ENCODE measurements at regions not wholly inside any gene's neighbourhood (a gene's known extent, or its start where the extent isn't known, plus 50 kb on each side); places are given as distances from the start of the nearest gene placed in this dataset.

DNA sequence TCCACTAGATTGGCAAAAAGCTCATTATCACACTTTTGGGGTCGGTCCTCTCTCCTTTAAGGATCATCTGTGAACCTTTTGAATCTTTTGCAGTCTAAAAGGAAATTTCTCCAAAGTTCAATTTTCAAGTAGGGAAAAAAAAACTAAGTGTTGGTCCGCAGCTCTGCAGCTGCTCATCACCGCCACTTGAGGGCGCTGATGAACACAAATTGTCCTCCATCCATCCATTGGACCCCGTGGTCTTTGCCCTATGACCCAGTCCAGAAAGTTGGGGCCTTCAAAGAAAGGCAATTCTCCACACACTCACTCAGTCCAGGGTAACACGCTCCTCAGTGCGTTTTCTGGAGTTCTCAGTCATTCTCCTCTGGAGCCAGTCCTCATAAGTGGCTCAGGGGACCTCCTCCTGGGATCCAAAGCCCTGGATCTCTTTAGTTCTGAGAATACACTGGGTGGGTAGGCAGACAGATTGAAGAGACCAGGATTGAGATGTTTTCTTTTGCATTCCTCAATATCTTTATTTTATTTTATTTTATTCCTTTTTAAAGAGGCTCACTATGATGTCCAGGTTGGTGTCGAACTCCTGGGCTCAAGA, 63.6 kb upstream of the SLC28A3 start:
- peaks cover 4% of the 10 kb centered on the region for H3K36me3 Mint-ChIP-seq (ENCODE audit: low read depth)
- H3K27ac Mint-ChIP-seq: no peak overlapping the region
- H3K27me3 Mint-ChIP-seq (ENCODE audit: low read depth): peaks cover 4% of the 10 kb centered on the region
- peaks cover 5% of the 10 kb centered on the region for H3K4me1 Mint-ChIP-seq
- no peak overlapping the region for H3K4me3 Mint-ChIP-seq
- H3K9me3 Mint-ChIP-seq: peaks cover 14% of the 10 kb centered on the region
- TF ChIP-seq, protein P1, sequence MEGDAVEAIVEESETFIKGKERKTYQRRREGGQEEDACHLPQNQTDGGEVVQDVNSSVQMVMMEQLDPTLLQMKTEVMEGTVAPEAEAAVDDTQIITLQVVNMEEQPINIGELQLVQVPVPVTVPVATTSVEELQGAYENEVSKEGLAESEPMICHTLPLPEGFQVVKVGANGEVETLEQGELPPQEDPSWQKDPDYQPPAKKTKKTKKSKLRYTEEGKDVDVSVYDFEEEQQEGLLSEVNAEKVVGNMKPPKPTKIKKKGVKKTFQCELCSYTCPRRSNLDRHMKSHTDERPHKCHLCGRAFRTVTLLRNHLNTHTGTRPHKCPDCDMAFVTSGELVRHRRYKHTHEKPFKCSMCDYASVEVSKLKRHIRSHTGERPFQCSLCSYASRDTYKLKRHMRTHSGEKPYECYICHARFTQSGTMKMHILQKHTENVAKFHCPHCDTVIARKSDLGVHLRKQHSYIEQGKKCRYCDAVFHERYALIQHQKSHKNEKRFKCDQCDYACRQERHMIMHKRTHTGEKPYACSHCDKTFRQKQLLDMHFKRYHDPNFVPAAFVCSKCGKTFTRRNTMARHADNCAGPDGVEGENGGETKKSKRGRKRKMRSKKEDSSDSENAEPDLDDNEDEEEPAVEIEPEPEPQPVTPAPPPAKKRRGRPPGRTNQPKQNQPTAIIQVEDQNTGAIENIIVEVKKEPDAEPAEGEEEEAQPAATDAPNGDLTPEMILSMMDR (IDR thresholded peaks at IDR 0.05; ENCODE audit: unreplicated experiment in 3 of 3): peak; percentile 48 to 67 (median 58)

DNA sequence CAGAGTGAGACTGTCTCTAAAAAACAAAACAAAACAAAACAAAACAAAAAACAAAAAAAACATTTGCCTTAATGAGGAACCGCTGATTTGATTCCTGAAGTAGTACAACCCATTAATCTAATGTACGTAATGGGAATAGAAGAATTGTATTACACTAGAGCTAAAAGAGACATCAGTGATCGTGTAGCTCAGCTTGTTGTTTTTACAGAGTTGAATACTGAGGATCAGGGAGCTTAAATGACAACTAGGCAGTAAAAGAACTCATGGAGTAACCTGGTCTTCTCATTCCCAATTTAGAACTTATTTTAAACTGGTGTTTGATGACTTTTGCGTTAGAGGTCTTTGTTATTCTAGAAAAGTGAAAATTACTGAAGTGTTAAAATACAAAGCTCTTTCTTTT, 65.1 kb upstream of the SLC28A3 start:
- no peaks in the 10 kb centered on the region for H3K36me3 Mint-ChIP-seq (ENCODE audit: low read depth)
- no peak overlapping the region for H3K27ac Mint-ChIP-seq
- H3K4me3 Mint-ChIP-seq: no peak overlapping the region
- peaks cover 5% of the 10 kb centered on the region for H3K4me1 Mint-ChIP-seq
- peaks cover 13% of the 10 kb centered on the region for H3K9me3 Mint-ChIP-seq
- H3K27me3 Mint-ChIP-seq (ENCODE audit: low read depth): no peaks in the 10 kb centered on the region
- TF ChIP-seq, protein P1 (IDR thresholded peaks at IDR 0.05; ENCODE audit: unreplicated experiment in 3 of 3): no peak

DNA sequence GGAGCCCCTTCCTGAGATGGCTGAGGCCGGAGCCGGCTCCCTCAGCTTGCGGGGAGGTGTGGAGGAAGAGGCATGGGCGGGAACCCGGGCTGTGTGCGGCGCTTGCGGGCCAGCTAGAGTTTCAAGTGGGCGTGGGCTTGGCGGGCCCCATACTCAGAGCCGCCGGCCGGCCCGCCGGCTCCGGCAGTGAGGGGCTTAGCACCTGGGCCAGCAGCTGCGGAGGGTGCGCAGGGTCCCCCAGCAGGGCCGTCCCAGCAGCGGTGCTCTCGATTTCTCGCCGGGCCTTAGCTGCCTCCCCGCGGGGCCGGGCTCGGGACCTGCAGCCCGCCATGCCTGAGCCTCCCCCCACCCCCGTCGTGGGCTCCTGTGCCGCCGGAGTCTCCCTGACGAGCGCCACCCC, 67.9 kb upstream of the SLC28A3 start:
- Mint-ChIP-seq H3K27me3 (ENCODE audit: low read depth) (no peaks in the 10 kb centered on the region), H3K4me1 (peaks cover 16% of the 10 kb centered on the region), H3K36me3 (ENCODE audit: low read depth) (no peaks in the 10 kb centered on the region), H3K4me3 (no peak overlapping the region), H3K27ac (no peak overlapping the region), H3K9me3 (peaks cover 11% of the 10 kb centered on the region)
- TF ChIP-seq, protein P1 (IDR thresholded peaks at IDR 0.05; ENCODE audit: unreplicated experiment in 3 of 3): no peak

DNA sequence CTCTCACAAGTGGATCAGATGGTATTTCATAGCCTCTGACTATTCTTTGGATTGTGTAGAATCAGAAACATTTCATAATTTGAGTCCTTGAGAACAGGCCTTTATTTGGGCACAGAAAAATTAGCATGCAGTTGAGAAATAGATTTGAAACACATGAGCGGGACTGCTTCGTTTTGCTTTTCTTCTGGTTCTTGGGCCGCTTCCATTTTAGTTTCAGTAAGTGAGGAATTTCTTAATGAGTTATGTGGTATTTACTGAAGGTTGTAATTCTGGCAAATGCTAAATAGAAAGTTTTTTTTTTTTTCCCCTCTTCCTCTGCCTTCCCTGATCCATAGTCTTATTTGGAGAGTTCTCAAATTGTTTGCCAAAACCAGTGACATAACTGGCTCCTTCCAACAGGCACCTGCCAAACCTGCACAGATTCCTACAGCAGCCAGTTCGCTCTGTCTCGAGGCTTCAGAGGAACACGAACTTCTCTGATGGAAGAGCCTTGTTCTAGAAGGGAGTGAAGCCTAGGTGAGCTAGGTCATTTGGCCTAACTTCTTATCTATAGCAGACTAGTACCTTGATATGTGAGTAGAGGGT, 71.2 kb upstream of the SLC28A3 start:
- Mint-ChIP-seq H3K9me3 (peaks cover 11% of the 10 kb centered on the region), H3K36me3 (ENCODE audit: low read depth) (no peaks in the 10 kb centered on the region), H3K27ac (peak overlapping the region; percentile 11 to 93 (median 89)), H3K4me1 (peaks cover 16% of the 10 kb centered on the region), H3K27me3 (ENCODE audit: low read depth) (peaks cover 5% of the 10 kb centered on the region), H3K4me3 (no peak overlapping the region)
- TF ChIP-seq, protein P1 (IDR thresholded peaks at IDR 0.05; ENCODE audit: unreplicated experiment in 3 of 3): no peak

DNA sequence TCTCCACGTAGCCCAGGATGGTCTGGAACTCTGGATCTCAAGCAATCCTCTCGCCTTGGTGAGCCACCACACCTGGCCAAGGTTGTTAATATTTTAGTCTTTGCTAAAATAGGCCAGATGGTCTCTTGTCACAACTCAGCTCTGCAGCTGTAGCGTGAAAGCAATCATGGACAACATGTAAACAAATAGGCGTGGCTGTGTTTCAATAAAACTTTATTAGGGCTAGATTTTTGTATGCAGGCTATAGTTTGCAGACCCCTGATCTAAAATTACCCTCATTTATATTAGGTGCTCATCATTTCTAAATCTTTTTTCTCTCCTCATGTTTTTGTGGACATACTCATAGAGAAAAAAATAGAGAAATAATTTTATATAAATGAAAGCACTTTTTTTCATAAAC, 72.1 kb upstream of the SLC28A3 start:
- no peak overlapping the region for H3K27ac Mint-ChIP-seq
- H3K4me3 Mint-ChIP-seq: no peak overlapping the region
- H3K9me3 Mint-ChIP-seq: peaks cover 6% of the 10 kb centered on the region
- TF ChIP-seq, protein P1 (IDR thresholded peaks at IDR 0.05; ENCODE audit: unreplicated experiment in 3 of 3): no peak
- no peaks in the 10 kb centered on the region for H3K36me3 Mint-ChIP-seq (ENCODE audit: low read depth)
- peaks cover 5% of the 10 kb centered on the region for H3K27me3 Mint-ChIP-seq (ENCODE audit: low read depth)
- peaks cover 11% of the 10 kb centered on the region for H3K4me1 Mint-ChIP-seq

DNA sequence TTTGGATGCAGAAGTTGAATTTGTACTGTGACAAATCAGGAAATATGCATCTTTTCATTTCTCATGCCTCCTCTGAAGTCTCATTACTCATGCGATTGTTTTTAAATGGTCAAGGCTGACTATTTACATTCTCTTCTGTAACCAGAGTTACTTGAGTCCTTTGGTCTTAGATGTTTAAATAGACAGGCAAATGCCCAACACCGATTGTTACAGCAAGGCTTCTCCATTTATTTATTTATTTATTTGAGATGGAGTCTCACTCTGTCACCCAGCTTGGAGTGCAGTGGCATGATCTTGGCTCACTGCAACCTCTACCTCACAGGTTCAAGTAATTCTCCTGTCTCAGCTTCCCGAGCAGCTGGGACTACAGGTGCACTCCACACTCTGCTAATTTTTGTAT, 72.7 kb upstream of the SLC28A3 start:
- H3K9me3 Mint-ChIP-seq: peaks cover 6% of the 10 kb centered on the region
- H3K36me3 Mint-ChIP-seq (ENCODE audit: low read depth): no peaks in the 10 kb centered on the region
- peaks cover 14% of the 10 kb centered on the region for H3K4me1 Mint-ChIP-seq
- H3K27ac Mint-ChIP-seq: no peak overlapping the region
- peaks cover 5% of the 10 kb centered on the region for H3K27me3 Mint-ChIP-seq (ENCODE audit: low read depth)
- TF ChIP-seq, protein P1 (IDR thresholded peaks at IDR 0.05; ENCODE audit: unreplicated experiment in 3 of 3): no peak
- no peak overlapping the region for H3K4me3 Mint-ChIP-seq

All from nephron (organoid).